HG02623 (cell line): ENCODE measurements at regions not wholly inside any gene's neighbourhood (a gene's known extent, or its start where the extent isn't known, plus 50 kb on each side); places are given as distances from the start of the nearest gene placed in this dataset.

Experiments used
- ATAC-seq: cut with Tn5 transposase; IDR thresholded peaks from one replicate; pipeline ENCODE4 v1.9.1; 2021; ENCODE audit warnings: moderate library complexity; ENCODE audit not compliant: unreplicated experiment

DNA sequence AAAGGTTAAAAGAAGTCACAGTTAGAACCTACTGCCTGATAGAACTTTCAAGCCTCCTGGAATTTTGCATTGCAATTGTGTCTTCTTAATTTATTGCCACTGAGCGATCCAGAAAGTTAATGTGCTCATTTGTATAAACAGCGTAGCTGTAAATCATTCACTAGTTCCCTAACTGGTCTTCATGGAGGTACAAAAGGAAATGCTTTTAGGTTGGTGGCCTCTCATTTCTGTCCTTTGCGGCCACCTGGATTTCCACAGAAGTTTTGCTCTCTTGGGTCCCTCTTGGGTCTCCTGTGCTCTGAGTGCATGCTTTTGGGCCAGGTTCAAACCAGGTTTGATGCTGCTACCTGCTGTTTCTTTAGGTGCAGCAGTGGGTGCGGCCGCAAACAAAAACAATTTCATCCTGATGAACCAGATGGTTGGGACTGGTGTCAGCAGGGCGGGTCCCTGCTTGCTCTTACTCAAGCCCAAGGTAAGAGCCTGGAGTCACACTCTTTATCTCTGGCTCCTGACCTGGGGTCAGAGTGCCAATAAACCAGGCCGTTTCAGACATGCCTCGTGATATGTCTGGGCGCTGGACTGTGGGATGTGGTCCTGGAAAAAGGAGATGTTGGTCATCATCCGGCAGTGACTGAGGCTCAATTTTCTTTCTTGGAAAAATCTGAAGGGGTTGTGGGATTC, 270.1 kb downstream of the PTTG2 start:
- ATAC-seq, result no peak

GRCh38 chr4:38230821-38231563, 270.8 kb downstream of the PTTG2 start:
- ATAC-seq, result no peak

- no peak for ATAC-seq
Observed at GRCh38 chr4:38231626-38232025, 271.4 kb downstream of the PTTG2 start.

- no peak for ATAC-seq
Observed at GRCh38 chr4:38232741-38233140, 272.5 kb downstream of the PTTG2 start.

DNA sequence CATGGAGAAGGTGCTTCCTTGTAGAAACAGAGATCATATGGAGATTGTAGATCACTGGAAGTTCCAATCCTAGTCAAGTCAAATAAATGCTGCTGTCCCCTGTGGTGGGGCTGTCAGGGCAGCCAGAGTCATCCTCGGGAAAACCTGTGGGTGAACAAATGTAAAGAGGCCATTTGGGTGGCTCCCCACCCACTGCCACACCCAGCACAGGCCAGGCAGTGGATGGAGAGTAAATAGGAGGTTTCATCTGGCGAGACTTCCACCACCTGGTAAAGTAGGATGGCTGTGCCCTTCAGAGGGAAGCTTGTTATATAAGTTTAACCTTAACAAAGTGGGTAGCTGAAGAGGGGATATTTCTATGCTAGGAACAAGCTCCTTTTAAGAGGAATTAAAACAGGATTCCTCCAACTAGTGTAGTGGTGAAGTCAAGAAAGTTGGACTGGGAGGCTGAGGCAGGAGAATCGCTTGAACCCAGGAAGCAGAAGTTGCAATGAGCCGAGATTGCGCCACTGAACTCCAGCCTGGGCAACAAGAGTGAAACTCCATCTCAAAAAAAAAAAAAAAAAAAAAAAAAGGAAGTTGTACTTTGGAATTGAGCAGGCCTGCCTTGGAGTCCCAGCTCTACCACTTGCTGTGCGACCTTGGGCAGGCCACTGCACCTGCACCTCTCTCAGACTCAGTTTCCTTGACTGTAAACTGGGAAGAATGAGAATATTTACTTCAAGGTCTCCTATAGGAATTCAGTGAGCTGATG, 273.7 kb downstream of the PTTG2 start:
- no peak for ATAC-seq

- ATAC-seq, result no peak
Observed at GRCh38 chr4:38235354-38235753, 275.2 kb downstream of the PTTG2 start.

- ATAC-seq, result no peak
Observed at GRCh38 chr4:38236003-38236402, 275.8 kb downstream of the PTTG2 start.

- no peak for ATAC-seq
Observed at GRCh38 chr4:38236503-38236902, 276.3 kb downstream of the PTTG2 start.

- no peak for ATAC-seq
Observed at GRCh38 chr4:38237139-38237538, 276.9 kb downstream of the PTTG2 start.

- no peak for ATAC-seq
Observed at GRCh38 chr4:38241541-38241940, 281.3 kb downstream of the PTTG2 start.

DNA sequence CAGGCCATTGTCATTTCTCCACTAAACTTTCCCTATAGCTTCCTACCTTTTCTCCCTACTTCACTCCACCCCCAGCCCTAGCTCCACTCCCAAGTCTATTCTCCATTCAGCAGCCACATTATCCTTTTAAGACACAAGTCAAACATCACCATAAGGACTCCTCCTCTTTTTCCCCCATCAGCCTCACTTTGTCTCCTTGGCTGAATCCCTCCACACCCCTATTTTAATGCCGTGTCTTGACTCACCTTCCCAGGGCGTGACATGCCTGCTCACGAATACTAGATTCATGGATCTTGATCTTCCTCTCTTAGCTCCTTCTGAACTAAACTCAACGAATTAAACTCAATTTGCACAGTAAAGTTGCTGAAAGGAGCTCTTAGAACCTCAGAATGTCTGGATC, 281.9 kb downstream of the PTTG2 start:
- no peak for ATAC-seq

DNA sequence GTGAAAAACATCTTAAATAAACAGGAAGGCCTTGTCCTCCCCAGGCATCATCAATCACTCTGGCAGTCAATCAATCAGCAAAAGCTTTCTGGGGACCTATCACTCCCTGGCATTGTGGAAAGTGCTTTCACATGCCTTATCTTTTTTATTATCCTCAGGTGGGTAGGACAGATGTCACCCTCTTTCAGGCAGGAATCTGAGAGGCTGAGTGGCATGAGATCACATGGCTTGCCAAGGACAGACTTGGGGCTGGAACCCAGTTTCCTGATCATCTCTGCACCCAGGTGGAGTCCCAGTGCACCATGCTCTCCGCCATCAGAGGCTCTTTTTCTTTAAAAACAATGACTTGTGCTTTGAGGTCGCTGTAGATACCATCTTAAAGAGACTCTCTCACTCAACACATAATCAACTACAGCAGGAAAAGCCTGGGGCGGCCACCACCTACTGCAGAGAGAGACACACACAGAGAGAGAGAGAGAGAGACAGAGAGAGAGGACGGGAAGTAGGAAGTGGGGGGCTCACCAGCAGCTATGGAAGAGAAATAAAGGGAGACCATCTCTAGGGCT, 282.7 kb downstream of the PTTG2 start:
- ATAC-seq, result no peak

GRCh38 chr4:38243388-38244053, 283.3 kb downstream of the PTTG2 start:
- ATAC-seq, result no peak

DNA sequence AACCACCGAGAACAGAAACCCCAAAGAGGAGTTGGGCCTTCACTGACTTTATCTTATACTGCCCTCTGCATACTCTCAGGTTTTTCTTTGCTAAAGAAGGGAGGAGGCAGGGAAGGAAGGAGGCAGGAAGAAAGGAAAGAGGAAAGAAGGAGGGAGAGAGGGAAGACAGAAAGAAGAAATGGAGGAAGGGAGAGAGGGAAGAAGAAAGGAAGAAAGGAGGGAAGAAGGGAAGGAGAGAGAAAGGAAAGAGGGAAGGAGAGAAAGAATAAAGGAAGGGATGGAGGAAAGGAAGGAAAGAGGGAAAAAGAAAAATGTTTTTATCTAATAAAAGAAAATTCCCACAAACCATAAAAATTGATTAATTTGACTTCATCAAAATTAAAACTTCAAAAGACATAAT, 294.6 kb downstream of the PTTG2 start:
- no peak for ATAC-seq

- ATAC-seq, result no peak
Observed at GRCh38 chr4:38255572-38255971, 295.4 kb downstream of the PTTG2 start.

DNA sequence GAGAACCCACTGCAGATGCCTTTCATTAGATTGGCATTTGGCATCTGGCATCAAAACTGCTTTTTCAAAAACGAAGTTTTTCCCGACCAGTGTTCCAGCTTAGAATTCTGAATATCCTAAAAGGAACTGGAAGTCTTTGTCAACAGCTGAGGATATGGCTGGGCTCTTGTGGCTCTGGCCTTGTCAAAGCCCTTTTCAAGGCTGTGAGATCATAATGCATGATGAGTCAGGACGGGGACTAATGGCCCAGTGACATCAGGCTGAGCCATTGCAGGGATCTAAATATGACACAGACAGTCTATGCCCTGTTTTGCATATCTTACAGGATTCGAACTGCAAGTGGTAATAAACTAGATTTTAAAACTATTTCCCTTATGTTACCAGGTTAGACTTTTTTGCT, 306.4 kb downstream of the PTTG2 start:
- ATAC-seq, result no peak

DNA sequence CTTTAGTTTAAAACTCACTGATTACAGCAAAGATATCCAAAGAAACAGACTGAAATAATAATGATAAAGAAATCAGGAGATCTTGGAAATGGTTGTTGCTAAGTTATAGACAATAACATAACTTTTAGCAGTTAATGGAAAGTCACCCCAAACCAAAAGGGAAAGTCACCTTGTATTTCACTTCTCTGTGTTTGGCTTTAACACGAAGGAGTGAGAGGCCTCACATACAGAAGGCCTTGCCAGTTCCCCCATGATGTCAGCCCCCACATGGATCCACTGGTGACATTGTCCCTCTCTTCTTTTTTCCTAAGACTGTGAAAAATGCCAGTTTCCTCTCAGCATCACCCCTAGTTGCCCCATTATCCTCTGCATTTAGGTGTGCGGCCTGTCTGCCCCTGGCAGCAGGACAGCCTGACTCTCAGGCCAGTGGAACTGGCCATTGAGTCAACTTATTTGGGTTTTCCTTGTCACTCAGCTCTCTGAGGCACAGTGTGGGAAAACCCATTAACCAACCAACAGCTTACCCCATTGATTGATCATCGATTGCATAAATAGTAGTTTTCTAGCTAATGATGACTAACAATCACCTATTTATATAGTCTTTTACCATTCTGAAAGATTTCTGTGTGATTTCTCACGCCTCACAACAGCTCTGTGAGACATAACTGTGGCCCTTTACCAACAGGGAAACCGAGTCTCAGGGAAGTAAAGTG, 308.1 kb downstream of the PTTG2 start:
- ATAC-seq, result no peak

DNA sequence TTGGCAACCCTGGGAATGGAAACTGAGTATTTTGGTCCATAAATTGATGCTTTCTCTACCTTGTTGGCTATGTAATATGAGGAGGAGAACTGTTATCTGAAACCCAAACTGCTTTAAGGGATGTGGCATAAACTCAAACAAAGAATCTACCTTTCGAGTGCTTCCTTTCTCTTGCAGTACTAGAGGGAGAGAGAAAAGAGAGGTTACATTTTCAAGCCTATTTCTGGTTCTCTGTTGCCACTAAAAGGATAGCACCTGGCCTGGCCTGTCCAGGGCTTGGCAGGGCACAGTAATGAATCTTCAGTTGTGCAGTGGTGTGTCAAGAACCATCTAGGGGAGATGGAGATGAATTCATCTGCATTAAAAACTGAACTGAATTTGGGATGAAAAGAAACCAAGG, 308.6 kb downstream of the PTTG2 start:
- ATAC-seq, result no peak

GRCh38 chr4:38273407-38273806, 313.2 kb downstream of the PTTG2 start:
- ATAC-seq, result no peak

DNA sequence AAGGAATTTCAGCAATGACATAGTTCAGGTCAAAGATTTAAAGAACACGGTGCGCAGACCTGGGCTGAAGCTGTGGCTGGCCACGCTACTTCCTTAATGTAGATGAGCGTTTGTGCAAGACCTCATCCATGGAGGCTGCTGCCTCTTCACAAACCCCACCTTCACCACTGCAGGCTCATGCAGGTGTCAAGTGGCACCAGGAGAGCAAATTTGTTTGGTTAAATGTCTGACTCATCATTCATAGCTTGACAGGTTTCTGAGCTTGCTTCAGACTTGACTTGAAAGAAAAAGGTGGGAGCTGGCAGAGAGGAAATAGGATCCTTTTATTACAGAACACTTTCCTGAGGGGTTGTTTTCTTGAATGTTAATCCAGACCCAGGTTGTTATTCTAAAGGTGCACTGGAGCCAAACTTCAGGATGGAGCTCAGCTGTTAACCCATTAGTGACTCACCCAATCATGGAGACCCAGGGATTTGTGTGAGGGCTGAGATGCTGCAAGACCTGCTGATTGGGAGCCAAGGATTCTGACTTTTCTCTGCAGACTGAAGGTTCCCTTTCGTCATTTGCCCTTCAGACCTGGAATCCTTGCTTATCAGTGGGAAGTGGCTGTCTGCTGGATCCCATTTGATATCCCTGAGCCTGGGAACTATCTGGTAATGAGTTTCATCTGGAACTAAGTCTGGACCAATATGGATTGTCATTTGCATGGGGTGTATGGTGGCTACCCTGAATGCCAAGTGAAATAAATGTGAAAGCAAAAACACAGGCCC, 315.3 kb downstream of the PTTG2 start:
- no peak for ATAC-seq
